Kidney tubule cell (primary cell): ENCODE measurements at regions not wholly inside any gene's neighbourhood (a gene's known extent, or its start where the extent isn't known, plus 50 kb on each side); places are given as distances from the start of the nearest gene placed in this dataset.
"Not testable (repeated sequence)": the region's sequence is repeated elsewhere in the genome, so short reads cannot be mapped to it uniquely, and the experiment has no call there.

Experiments used
- DNase-seq: peaks from one replicate; pipeline ENCODE4 v3.0.0-alpha.2; 2018; ENCODE audit warnings: low spot score

DNA sequence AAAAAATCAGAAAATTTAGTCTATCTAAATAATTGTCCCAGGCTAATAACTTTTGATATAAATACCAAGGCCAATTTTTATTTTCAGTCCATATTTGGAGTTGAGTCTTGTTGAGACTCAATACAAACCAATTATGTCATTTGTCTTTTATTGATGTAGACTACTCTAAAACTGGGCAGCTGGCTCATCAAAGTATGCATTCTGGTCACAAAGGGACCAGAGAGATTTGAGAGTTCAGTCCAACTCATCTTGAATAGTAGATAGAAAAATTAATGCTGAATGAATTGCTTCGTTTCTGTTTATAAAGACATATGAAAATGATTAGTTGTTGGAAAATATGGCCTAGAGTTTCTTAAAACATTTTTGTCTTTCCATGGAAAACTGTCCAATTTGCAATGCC lies 412.5 kb upstream of the KLHL4 start:
- no peak for DNase-seq

DNA sequence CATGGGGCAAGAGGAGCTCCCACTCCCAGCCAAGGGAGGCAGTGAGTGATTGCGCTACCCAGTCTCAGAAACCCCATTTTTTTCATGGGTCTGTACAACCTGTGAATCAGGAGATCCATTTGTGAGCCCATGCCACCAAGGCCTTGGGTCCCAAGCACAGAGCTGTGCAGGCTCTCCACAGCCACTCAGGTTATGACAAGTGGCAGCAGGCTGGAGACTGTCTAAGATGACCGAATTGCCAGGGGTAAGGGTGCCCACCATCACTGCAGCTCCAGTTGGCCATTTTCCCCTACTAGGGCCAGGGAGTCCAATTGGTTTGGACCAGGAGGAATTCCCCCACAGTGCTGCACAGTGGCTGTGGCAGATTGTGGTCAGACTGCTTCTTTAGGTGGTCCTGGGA lies 407.5 kb upstream of the KLHL4 start:
- DNase-seq = no peak

DNA sequence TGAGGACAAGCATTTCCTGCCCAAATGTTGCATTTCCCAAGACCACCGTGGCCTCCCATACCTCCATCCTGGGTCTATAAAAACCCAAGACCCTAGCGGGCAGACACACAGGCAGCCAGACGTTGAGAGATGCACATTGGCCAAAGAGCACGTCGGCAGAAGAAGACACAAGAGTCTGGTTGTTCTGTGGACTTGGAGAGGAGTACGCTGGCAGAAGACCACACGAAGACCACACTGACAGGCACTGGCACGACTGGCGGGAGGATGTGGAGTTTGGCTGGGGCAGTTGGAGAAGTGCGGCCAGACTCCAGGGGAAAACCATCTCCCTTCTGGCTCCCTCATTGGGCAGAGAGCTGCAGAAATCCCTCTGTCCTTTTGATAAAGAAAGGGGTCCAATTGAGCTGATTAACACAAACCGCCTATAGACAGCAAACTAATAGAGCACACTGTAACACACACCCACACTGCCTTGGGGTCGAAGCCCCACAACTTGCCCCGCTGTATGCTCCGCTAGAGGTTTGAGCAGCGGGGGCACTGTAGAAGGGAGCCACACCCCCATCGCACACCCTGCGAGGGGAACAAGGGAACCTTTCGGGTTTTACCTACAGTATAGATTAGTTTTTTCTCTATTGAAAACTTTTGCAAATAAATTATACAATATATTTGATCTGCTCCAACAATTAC lies 376.7 kb upstream of the KLHL4 start:
- DNase-seq = no peak

DNA sequence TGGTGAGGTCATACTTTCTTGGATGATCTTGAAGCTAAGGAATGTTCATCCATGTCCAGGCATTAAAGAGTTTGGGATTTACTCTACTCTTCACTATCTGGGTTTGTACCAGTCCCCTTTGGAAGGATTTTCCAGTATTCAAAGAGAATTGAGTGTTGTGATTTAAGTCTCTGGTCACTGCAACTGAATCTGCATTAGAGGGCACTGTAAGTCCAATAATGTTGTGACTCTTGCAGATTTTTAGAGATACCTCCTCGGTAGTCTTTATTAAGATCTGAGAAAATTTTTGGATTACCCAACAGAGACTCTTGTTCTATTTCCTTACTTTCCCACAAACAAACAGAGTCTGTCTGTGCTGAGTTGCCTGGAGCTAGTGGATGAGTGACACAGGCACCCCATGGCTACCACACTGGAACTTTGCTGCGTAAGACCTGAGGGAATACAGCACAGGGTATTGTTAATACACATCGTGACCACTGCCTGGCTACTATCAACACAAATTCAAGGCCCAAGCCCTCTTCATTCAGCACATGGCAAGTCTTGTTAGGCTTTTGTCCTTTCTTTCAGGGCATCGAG lies 357.1 kb upstream of the KLHL4 start:
- no peak for DNase-seq

DNA sequence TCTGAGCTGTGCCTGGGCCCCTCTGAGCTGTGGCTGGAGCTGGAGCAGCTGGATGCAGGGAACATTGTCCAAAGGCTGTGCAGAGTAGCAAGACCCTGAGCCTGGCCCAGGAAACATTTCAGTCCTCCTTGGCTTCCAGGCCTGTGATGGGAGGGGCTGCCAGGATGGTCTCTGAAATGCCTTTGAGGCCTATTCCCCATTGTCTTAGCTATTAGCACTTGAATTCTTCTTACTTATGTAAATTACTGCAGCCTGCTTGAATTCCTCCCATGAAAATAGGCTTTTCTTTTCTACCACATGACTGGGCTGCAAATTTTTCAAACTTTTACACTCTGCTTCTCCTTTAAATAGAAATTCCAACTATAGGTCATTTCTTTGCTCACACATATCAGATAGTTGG lies 349.8 kb upstream of the KLHL4 start:
- DNase-seq = no peak

DNA sequence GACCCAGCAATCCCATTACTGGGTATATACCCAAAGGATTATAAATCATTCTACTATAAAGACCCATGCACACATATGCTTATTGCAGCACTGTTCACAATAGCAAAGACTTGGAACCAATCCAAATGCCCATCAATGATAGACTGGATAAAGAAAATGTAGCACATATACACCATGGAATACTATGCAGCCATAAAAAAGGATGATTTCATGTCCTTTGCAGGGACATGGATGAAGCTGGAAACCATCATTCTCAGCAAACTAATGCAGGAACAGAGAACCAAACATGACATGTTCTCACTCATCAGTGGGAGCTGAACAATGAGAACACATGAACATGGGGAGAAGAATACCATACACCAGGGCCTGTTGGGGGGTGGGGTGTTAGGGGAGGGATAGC lies 339.6 kb upstream of the KLHL4 start:
- DNase-seq = not testable (repeated sequence)
